Immature natural killer cell (primary cell): ENCODE measurements at regions not wholly inside any gene's neighbourhood (a gene's known extent, or its start where the extent isn't known, plus 50 kb on each side); places are given as distances from the start of the nearest gene placed in this dataset.
"Not testable (repeated sequence)": the region's sequence is repeated elsewhere in the genome, so short reads cannot be mapped to it uniquely, and the experiment has no call there.

Experiments
- DNase-seq, 3 donors: peaks; one replicate each; pipeline ENCODE4 v3.0.0; 2022; ENCODE audit warnings: mixed read lengths in 1 of 3
- H3K27ac Mint-ChIP-seq, 6 donors: one replicate each; pipeline ENCODE4 v1.8.0; 2020; ENCODE audit warnings: mixed read lengths in 6 of 6, mild to moderate bottlenecking in 5 of 6, inconsistent platforms in 4 of 6, moderate library complexity in 3 of 6
- H3K27me3 Mint-ChIP-seq, 3 donors: one replicate each; pipeline ENCODE4 v1.8.0; 2020 to 2021; ENCODE audit warnings: low read depth in 3 of 3, mild to moderate bottlenecking in 3 of 3, mixed read lengths in 3 of 3, moderate library complexity in 3 of 3, inconsistent platforms in 1 of 3
- H3K36me3 Mint-ChIP-seq, 3 donors: one replicate each; pipeline ENCODE4 v1.8.0; 2020; ENCODE audit warnings: mixed read lengths in 3 of 3, inconsistent platforms in 2 of 3, mild to moderate bottlenecking in 2 of 3
- H3K4me1 Mint-ChIP-seq, 2 donors: one replicate each; pipeline ENCODE4 v1.8.0; 2020; ENCODE audit warnings: inconsistent platforms in 2 of 2, mild to moderate bottlenecking in 2 of 2, mixed read lengths in 2 of 2, moderate library complexity in 1 of 2
- H3K4me3 Mint-ChIP-seq, 5 donors: one replicate each; pipeline ENCODE4 v1.8.0; 2020; ENCODE audit warnings: mild to moderate bottlenecking in 5 of 5, mixed read lengths in 5 of 5, inconsistent platforms in 3 of 5, moderate library complexity in 3 of 5
- H3K9me3 Mint-ChIP-seq, 6 donors: one replicate each; pipeline ENCODE4 v1.8.0; 2020; ENCODE audit warnings: mild to moderate bottlenecking in 6 of 6, mixed read lengths in 6 of 6, inconsistent platforms in 4 of 6, moderate library complexity in 3 of 6

GRCh38 chr6:51121380-51121976, 302.8 kb downstream of the TFAP2B start:
- not testable (repeated sequence) for H3K27ac Mint-ChIP-seq, DNase-seq, H3K27me3 Mint-ChIP-seq, H3K4me1 Mint-ChIP-seq, H3K4me3 Mint-ChIP-seq, H3K36me3 Mint-ChIP-seq
- H3K9me3 Mint-ChIP-seq = peaks cover 3 to 25% (median 13%) of the 10 kb centered on the region in 6 donors

- Mint-ChIP-seq H3K27me3 (peaks cover 0 to 2% (median 0%) of the 10 kb centered on the region in 3 donors), H3K4me1 (no peaks in the 10 kb centered on the region), H3K4me3 (no peak overlapping the region), H3K36me3 (peaks cover 0 to 6% (median 0%) of the 10 kb centered on the region in 3 donors), H3K9me3 (peaks cover 9 to 33% (median 17%) of the 10 kb centered on the region in 6 donors), H3K27ac (no peak overlapping the region)
- DNase-seq = no peak
Observed at GRCh38 chr6:51129043-51129442, 310.4 kb downstream of the TFAP2B start.

GRCh38 chr6:51137777-51138176, 319.1 kb downstream of the TFAP2B start:
- Mint-ChIP-seq H3K4me3 (no peak overlapping the region), H3K9me3 (peaks cover 10 to 46% (median 18%) of the 10 kb centered on the region in 6 donors), H3K27me3 (peaks cover 0 to 3% (median 0%) of the 10 kb centered on the region in 3 donors), H3K27ac (no peak overlapping the region), H3K4me1 (no peaks in the 10 kb centered on the region), H3K36me3 (peaks cover 0 to 4% (median 3%) of the 10 kb centered on the region in 3 donors)
- no peak for DNase-seq

GRCh38 chr6:51139950-51140385, 321.3 kb downstream of the TFAP2B start:
- Mint-ChIP-seq H3K36me3 (peaks cover 0 to 4% (median 0%) of the 10 kb centered on the region in 3 donors), H3K27ac (no peak overlapping the region), H3K4me3 (no peak overlapping the region), H3K9me3 (peaks cover 7 to 40% (median 17%) of the 10 kb centered on the region in 6 donors), H3K27me3 (peaks cover 0 to 3% (median 1%) of the 10 kb centered on the region in 3 donors), H3K4me1 (no peaks in the 10 kb centered on the region)
- no peak for DNase-seq

GRCh38 chr6:51141080-51141479, 322.4 kb downstream of the TFAP2B start:
- Mint-ChIP-seq H3K27ac (no peak overlapping the region), H3K4me1 (no peaks in the 10 kb centered on the region), H3K9me3 (peaks cover 7 to 36% (median 15%) of the 10 kb centered on the region in 6 donors), H3K4me3 (no peak overlapping the region), H3K36me3 (peaks cover 0 to 4% (median 0%) of the 10 kb centered on the region in 3 donors), H3K27me3 (peaks cover 0 to 1% (median 0%) of the 10 kb centered on the region in 3 donors)
- DNase-seq = no peak

GRCh38 chr6:51147756-51148155, 329.1 kb downstream of the TFAP2B start:
- no peaks in the 10 kb centered on the region for H3K4me1 Mint-ChIP-seq
- DNase-seq = no peak

GRCh38 chr6:51152594-51152993, 333.9 kb downstream of the TFAP2B start:
- H3K9me3 Mint-ChIP-seq = peaks cover 0 to 18% (median 11%) of the 10 kb centered on the region in 6 donors
- DNase-seq = no peak
- H3K4me1 Mint-ChIP-seq = no peaks in the 10 kb centered on the region
- no peaks in the 10 kb centered on the region for H3K36me3 Mint-ChIP-seq
- no peak overlapping the region for H3K27ac Mint-ChIP-seq
- no peak overlapping the region for H3K4me3 Mint-ChIP-seq
- H3K27me3 Mint-ChIP-seq = no peaks in the 10 kb centered on the region

More at GRCh38 chr6:51147756-51148155, 329.1 kb downstream of the TFAP2B start:
- Mint-ChIP-seq H3K27ac (no peak overlapping the region), H3K9me3 (peaks cover 5 to 33% (median 17%) of the 10 kb centered on the region in 6 donors), H3K36me3 (no peaks in the 10 kb centered on the region), H3K4me3 (no peak overlapping the region), H3K27me3 (peaks cover 0 to 1% (median 0%) of the 10 kb centered on the region in 3 donors)

- Mint-ChIP-seq H3K4me3 (no peak overlapping the region), H3K4me1 (no peaks in the 10 kb centered on the region), H3K27me3 (no peaks in the 10 kb centered on the region), H3K27ac (no peak overlapping the region), H3K36me3 (no peaks in the 10 kb centered on the region), H3K9me3 (peaks cover 0 to 18% (median 10%) of the 10 kb centered on the region in 6 donors)
- no peak for DNase-seq
Observed at GRCh38 chr6:51153109-51153508, 334.4 kb downstream of the TFAP2B start.

GRCh38 chr6:51154925-51155324, 336.3 kb downstream of the TFAP2B start:
- H3K9me3 Mint-ChIP-seq = peaks cover 0 to 17% (median 8%) of the 10 kb centered on the region in 6 donors
- not testable (repeated sequence) for DNase-seq, H3K4me1 Mint-ChIP-seq, H3K27ac Mint-ChIP-seq, H3K27me3 Mint-ChIP-seq, H3K36me3 Mint-ChIP-seq, H3K4me3 Mint-ChIP-seq

GRCh38 chr6:51159260-51159659, 340.6 kb downstream of the TFAP2B start:
- peaks cover 0 to 13% (median 8%) of the 10 kb centered on the region in 6 donors for H3K9me3 Mint-ChIP-seq
- not testable (repeated sequence) for H3K4me3 Mint-ChIP-seq

GRCh38 chr6:51161752-51162151, 343.1 kb downstream of the TFAP2B start:
- Mint-ChIP-seq H3K27me3 (no peaks in the 10 kb centered on the region), H3K36me3 (no peaks in the 10 kb centered on the region), H3K9me3 (peaks cover 0 to 27% (median 13%) of the 10 kb centered on the region in 6 donors), H3K4me3 (no peak overlapping the region), H3K4me1 (no peaks in the 10 kb centered on the region), H3K27ac (no peak overlapping the region)
- DNase-seq = no peak

More at GRCh38 chr6:51159260-51159659, 340.6 kb downstream of the TFAP2B start:
- H3K36me3 Mint-ChIP-seq, DNase-seq, H3K27ac Mint-ChIP-seq, H3K27me3 Mint-ChIP-seq, H3K4me1 Mint-ChIP-seq: not testable (repeated sequence)

- no peak overlapping the region for H3K27ac Mint-ChIP-seq
- peaks cover 2 to 47% (median 21%) of the 10 kb centered on the region in 6 donors for H3K9me3 Mint-ChIP-seq
- no peaks in the 10 kb centered on the region for H3K4me1 Mint-ChIP-seq
- no peak overlapping the region for H3K4me3 Mint-ChIP-seq
- H3K36me3 Mint-ChIP-seq = no peaks in the 10 kb centered on the region
- no peaks in the 10 kb centered on the region for H3K27me3 Mint-ChIP-seq
- DNase-seq = no peak
Observed at GRCh38 chr6:51163843-51164529, 345.3 kb downstream of the TFAP2B start.

GRCh38 chr6:51166914-51167313, 348.2 kb downstream of the TFAP2B start:
- Mint-ChIP-seq H3K9me3 (peaks cover 2 to 60% (median 28%) of the 10 kb centered on the region in 6 donors), H3K27me3 (no peaks in the 10 kb centered on the region), H3K4me3 (no peak overlapping the region), H3K36me3 (no peaks in the 10 kb centered on the region), H3K27ac (no peak overlapping the region), H3K4me1 (no peaks in the 10 kb centered on the region)
- no peak for DNase-seq

- peaks cover 2 to 63% (median 28%) of the 10 kb centered on the region in 6 donors for H3K9me3 Mint-ChIP-seq
- H3K4me1 Mint-ChIP-seq = no peaks in the 10 kb centered on the region
- no peak overlapping the region for H3K4me3 Mint-ChIP-seq
- no peak overlapping the region for H3K27ac Mint-ChIP-seq
- no peak for DNase-seq
- H3K27me3 Mint-ChIP-seq = no peaks in the 10 kb centered on the region
- H3K36me3 Mint-ChIP-seq = no peaks in the 10 kb centered on the region
Observed at GRCh38 chr6:51167468-51167867, 348.8 kb downstream of the TFAP2B start.
